Raji (cell line): ENCODE measurements at regions not wholly inside any gene's neighbourhood (a gene's known extent, or its start where the extent isn't known, plus 50 kb on each side); places are given as distances from the start of the nearest gene placed in this dataset.

Experiments used
- POLR2A ChIP-seq: IDR thresholded peaks from 2 replicates; pipeline ENCODE4 v1.6.1; 2011; ENCODE audit warnings: low read depth, low read length, control low read depth; ENCODE audit not compliant: insufficient read depth

DNA sequence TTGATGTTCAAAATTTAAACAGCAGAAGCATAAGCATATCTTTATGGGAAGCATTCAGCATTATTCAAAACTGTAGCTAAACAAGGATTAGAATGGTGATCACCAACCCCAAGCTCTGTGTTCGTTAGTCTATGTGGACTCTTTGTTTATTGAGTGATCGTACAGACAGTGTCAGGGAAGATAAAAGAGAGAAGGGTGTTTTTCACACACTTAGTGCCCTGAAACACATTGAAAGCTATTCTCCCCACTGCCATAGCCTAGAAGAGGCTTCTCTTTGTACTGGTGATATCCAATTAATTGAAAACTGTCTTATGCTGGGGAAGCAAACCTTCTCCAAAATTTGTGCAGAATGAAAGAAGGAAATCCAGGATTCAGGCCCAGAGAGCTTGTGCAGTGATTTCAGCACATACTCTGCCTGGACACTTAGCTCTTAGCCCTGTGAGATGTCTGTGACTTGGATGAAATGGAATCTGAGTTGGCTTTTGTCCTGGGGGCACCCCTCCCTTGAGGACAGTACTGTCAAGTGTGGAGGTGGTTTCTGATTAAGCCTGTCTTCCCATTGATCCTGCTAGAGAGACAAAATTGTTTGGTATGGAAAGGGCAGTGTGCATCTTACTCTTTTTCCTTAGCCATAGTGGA is 125.7 kb upstream of the MTHFD1L start:
- TF ChIP-seq POLR2A: no peak

- no peak for TF ChIP-seq POLR2A
Measured at GRCh38 chr6:150740453-150740852, 125.0 kb upstream of the MTHFD1L start.

- TF ChIP-seq POLR2A: no peak
Measured at GRCh38 chr6:150741633-150742200, 123.8 kb upstream of the MTHFD1L start.

DNA sequence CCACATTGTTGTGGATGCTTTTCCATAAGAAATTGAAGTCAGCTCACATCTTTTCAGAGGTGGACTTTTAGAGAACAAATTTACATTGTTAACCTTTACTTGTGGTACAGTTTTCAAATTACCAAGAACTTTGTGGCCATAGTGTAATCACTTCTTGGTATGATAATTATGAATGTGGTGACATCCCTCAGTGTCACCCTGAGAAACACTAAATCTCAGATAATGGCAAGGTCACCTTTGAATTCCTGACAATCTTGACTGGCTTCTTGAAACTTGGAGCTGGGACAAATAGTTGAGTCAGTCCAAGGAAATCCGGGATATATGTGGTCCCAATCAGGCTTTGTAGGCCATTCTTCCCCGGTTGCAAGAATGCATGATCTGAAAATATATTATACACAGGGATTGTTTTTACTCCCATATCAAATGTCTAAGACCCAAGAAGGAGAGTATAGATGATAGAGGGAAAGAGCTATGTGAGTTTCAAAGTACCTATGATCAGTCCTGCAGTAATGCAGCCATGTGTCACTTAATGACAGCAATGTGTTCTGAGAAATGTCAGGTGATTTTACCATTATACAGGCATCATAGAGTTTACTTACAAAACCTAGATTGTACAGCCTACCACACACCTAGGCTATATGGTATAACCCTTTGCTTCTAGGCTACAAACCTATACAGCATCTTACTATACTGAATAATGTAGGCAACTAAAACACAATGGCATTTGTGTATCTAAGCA is 120.8 kb upstream of the MTHFD1L start:
- no peak for TF ChIP-seq POLR2A

DNA sequence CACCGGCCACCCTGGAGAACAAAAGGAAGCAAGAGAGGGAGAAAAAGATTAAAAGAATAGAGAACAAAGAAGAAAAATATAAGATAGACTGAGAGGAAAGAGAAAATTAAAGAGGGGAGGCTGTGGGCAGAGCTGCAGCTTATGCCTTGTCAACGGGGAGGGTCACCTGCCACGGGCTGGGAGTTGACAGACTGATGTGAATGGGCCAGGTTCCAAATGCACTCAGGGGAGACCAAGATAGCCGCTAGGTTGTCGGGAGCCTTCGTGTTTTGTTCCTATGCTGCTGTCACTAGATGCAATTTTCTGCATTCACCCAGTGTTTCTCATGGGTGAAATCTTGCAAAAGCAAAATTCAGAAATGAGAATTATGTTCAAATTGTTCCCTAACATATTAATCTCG is 119.6 kb upstream of the MTHFD1L start:
- TF ChIP-seq POLR2A: no peak

DNA sequence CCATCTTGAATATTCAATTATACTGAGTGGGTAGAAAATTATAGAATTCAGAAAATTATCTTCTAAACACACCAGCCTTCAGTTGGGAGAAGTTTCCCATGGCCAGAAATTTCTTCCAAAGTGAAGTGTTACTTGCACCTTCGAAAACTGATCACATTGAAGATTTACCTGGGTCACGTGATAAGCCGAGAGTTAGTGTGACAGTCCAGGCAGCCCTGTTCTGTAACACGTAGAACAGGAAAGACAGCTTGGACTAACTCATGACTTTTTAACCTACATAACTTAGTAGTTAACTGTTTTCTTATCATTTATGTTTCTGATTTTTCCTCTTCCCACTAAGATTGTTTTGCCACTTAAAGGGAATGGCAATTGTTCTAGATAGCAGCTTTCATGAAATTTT is 118.3 kb upstream of the MTHFD1L start:
- TF ChIP-seq POLR2A: no peak

DNA sequence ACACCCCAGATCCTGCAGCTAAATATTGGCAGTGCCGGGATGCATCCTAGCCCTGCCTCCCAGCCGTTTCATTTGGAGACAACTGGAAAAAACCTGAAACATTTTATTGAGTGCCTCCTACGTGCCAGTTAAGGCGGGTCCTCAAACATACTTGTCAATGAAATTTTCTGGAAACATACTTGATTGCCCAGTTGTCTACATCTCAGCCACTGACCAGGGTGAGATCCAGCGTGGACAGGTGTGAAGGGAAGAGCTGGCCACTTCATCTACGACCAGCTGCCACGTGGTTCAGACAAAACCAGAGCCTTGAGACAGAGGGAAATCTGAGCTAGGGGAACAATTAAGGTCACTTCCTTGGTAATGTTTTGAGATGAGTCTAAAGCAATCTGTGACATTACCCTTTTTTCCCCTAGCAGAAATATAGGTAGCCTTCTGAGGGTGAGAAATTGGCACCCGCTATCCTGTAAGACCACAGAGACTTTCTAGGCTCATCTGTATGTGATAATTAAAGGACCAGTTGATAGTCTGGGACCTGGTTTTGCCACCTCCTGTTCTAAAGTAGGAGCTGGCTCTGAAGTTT is 116.3 kb upstream of the MTHFD1L start:
- no peak for TF ChIP-seq POLR2A

DNA sequence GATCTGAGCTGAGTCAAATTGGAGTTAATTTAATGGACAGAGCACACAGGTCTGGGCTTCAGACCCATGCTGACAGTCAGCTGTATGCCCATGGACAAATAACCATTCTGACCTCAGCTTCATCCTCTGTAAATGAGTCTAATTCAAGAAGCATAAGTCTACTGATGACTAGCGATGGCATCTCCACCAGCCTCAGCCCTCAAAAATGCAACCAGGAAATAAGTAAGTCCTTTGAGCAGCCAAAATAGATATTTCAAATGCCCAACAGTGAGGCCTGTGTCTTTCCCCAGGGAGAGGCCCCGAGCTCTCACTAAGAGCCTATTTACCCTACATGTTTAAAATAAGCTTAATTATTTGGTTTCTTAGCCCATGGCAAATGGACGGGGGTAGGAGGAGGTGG is 114.2 kb upstream of the MTHFD1L start:
- no peak for TF ChIP-seq POLR2A

- TF ChIP-seq POLR2A: no peak
Measured at GRCh38 chr6:150752409-150752808, 113.1 kb upstream of the MTHFD1L start.

DNA sequence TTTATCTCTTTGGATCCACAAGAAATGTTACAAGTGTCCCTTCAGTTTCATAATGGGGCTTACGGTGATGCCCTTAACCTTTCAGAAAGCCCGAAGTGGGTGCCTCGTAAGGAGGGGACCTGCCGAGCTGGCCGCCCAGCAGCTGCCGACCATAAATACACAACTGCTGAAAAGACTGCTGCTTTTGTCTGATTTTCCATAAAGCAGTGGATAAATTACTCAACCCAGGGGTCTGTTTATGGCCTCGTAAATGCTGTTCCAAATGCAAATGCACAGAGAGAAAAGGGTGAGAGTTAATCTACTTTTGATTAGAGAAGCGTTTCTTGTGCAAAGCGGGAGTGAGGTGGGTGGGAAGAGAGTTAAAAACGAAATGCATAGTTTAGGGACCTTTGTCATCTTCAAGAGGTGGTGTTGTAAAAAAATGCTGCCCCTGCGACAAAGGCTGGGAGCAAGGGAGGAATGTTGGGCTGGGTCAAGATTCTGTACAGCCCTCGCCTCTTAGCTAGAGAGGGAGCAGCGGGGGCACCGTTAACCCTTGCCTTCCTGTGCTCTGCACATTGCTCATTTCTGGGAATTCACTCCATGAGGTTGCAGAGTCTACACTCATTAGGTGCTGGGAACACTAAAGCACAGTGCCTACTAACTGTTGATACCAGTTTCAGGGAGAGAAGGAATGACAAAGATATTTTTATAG is 112.0 kb upstream of the MTHFD1L start:
- no peak for TF ChIP-seq POLR2A

- no peak for TF ChIP-seq POLR2A
Measured at GRCh38 chr6:150755042-150755441, 110.5 kb upstream of the MTHFD1L start.

- no peak for TF ChIP-seq POLR2A
Measured at GRCh38 chr6:150755524-150755923, 110.0 kb upstream of the MTHFD1L start.

GRCh38 chr6:150756173-150756572 is 109.3 kb upstream of the MTHFD1L start:
- no peak for TF ChIP-seq POLR2A

DNA sequence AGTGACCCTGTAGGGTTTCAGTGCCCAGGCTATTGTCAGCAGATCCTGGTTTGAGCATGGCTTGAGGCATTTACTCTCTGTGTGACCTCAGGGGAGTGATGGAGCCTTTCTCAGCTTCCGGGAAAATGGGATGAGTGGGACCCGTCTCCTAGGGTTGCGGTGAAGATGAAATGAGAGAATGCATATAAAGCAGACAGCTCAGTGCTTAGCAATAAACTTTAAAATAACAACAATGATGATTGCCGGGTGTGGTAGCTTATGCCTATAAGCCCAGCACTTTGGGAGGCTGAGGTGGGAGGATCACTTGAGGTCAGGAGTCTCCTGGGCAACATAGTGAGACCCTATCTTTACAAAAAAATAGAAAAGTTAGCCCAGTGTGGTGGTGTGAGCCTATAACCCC is 106.0 kb upstream of the MTHFD1L start:
- no peak for TF ChIP-seq POLR2A

- no peak for TF ChIP-seq POLR2A
Measured at GRCh38 chr6:150761771-150762170, 103.7 kb upstream of the MTHFD1L start.
